ENCODE measurements at regions not wholly inside any gene's neighbourhood (a gene's known extent, or its start where the extent isn't known, plus 50 kb on each side); places are given as distances from the start of the nearest gene placed in this dataset.

DNA sequence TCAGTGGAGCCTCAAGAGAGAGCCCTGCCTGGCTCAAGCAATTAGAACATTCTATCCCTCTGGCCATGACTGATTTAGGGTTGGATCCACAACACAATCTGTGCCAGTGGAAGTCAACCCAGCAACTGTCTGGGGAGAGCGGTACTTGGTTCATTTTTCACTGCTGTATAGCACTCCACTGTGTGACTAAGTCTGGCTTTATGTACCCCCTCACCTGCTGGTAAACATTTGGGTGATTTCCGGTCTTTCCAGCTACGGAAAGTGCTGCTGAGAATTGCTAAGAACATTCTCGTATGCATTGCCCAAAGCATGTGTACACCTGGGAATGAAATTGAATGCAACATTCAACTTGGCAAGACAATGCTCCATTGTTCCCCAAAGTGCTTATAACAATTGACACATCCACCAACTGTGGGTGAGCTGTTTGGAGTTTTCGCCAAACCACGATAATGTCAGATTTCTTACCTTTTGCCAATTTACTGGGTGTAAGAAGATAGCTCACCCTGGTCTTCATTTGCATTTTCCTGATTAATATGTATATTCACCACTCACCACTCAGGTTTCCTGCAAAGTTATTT lies 63.5 kb upstream of the MED9 start:
- TF ChIP-seq, protein P1, sequence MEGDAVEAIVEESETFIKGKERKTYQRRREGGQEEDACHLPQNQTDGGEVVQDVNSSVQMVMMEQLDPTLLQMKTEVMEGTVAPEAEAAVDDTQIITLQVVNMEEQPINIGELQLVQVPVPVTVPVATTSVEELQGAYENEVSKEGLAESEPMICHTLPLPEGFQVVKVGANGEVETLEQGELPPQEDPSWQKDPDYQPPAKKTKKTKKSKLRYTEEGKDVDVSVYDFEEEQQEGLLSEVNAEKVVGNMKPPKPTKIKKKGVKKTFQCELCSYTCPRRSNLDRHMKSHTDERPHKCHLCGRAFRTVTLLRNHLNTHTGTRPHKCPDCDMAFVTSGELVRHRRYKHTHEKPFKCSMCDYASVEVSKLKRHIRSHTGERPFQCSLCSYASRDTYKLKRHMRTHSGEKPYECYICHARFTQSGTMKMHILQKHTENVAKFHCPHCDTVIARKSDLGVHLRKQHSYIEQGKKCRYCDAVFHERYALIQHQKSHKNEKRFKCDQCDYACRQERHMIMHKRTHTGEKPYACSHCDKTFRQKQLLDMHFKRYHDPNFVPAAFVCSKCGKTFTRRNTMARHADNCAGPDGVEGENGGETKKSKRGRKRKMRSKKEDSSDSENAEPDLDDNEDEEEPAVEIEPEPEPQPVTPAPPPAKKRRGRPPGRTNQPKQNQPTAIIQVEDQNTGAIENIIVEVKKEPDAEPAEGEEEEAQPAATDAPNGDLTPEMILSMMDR (IDR thresholded peaks at IDR 0.05), result no peak
- no peak for TF ChIP-seq POLR2A (IDR thresholded peaks at IDR 0.05)
